H1 (cell line): ENCODE measurements at regions not wholly inside any gene's neighbourhood (a gene's known extent, or its start where the extent isn't known, plus 50 kb on each side); places are given as distances from the start of the nearest gene placed in this dataset.

Source experiments
- CTCF ChIA-PET: fragments of 300-600 bp; sonication (Branson Sonifier 250); formaldehyde crosslinking; loops from one replicate; lab custom pipeline; 2021; ENCODE audit not compliant: partially characterized antibody; lab: Charles Lee
- POLR2A ChIA-PET: fragments of 300-600 bp; sonication (Branson Sonifier 250); formaldehyde crosslinking; loops from one replicate; lab custom pipeline; 2021; ENCODE audit warnings: inconsistent platforms; ENCODE audit not compliant: partially characterized antibody; lab: Charles Lee
- DNase-seq, 2 experiments: peaks; one replicate each; pipeline versions ENCODE4 v3.0.0 to v3.0.0-alpha.2; 2010 to 2022; ENCODE audit warnings: low spot score in 2 of 2, low read depth in 1 of 2, mixed read lengths in 1 of 2
- FAIRE-seq: peaks from 2 replicates; lab custom pipeline; 2011; peaks lifted over from hg19 to GRCh38; lab: Jason Lieb, UNC
- H2AFZ ChIP-seq: 2 replicates; pipeline ENCODE4 v1.8.1; 2012; ENCODE audit warnings: low read length, inconsistent platforms
- H2AK5ac ChIP-seq: 2 replicates; pipeline ENCODE4 v1.6.1; 2013; ENCODE audit warnings: low read depth, low read length
- H2BK120ac ChIP-seq: replicated peaks from 2 replicates; pipeline ENCODE3; 2013; ENCODE audit warnings: low read depth, low read length, inconsistent platforms
- H2BK12ac ChIP-seq: 2 replicates; pipeline ENCODE4 v1.6.1; 2013; ENCODE audit warnings: low read depth, low read length
- H2BK15ac ChIP-seq: 2 replicates; pipeline ENCODE4 v1.6.1; 2013; ENCODE audit warnings: low read length
- H2BK20ac ChIP-seq: 2 replicates; pipeline ENCODE4 v1.6.1; 2013; ENCODE audit warnings: low read length
- H2BK5ac ChIP-seq: 2 replicates; pipeline ENCODE4 v1.6.1; 2013; ENCODE audit warnings: low read depth, low read length
- H3K14ac ChIP-seq: 2 replicates; pipeline ENCODE4 v1.6.1; 2013; ENCODE audit warnings: inconsistent platforms; ENCODE audit not compliant: insufficient read length
- H3K18ac ChIP-seq: 2 replicates; pipeline ENCODE4 v1.6.1; 2013; ENCODE audit warnings: low read length; ENCODE audit errors: extremely low read depth
- H3K23ac ChIP-seq: 2 replicates; pipeline ENCODE4 v1.6.1; 2013; ENCODE audit warnings: inconsistent platforms; ENCODE audit not compliant: insufficient read length
- H3K23me2 ChIP-seq: 2 replicates; pipeline ENCODE4 v1.6.1; 2013; ENCODE audit warnings: low read depth, low read length
- H3K27ac ChIP-seq: 2 replicates; pipeline ENCODE4 v1.6.1; 2011; ENCODE audit warnings: low read depth, low read length, inconsistent platforms
- H3K27me3 ChIP-seq, 4 experiments: replicated peaks in 1 of 4; 1 replicate in 1 of 4; 2 replicates in 3 of 4; pipeline versions ENCODE4 v1.6.1 to v1.8.1; 2011 to 2013; ENCODE audit warnings: low read length in 3 of 4, mild to moderate bottlenecking in 3 of 4, inconsistent platforms in 2 of 4, mixed read lengths in 2 of 4, moderate library complexity in 1 of 4; ENCODE audit not compliant: control insufficient read depth in 3 of 4, insufficient read depth in 3 of 4; ENCODE audit errors: extremely low read depth in 1 of 4
- H3K36me3 ChIP-seq, 4 experiments: 2 replicates each; pipeline versions ENCODE4 v1.6.1 to v1.8.1; 2011 to 2013; ENCODE audit warnings: mild to moderate bottlenecking in 4 of 4, low read length in 3 of 4, moderate library complexity in 2 of 4, control low read depth in 1 of 4, inconsistent platforms in 1 of 4; ENCODE audit not compliant: insufficient read depth in 4 of 4, control insufficient read depth in 2 of 4
- H3K4ac ChIP-seq: replicated peaks from 2 replicates; pipeline ENCODE3; 2013; ENCODE audit warnings: low read length, low read depth, mixed read lengths, inconsistent platforms; ENCODE audit not compliant: insufficient read length
- H3K4me1 ChIP-seq, 4 experiments: replicated peaks in 1 of 4; 1 replicate in 1 of 4; 2 replicates in 3 of 4; pipeline versions ENCODE4 v1.6.1 to v1.8.1; 2011 to 2013; ENCODE audit warnings: low read length in 3 of 4, inconsistent platforms in 2 of 4, mixed read lengths in 1 of 4; ENCODE audit not compliant: insufficient read depth in 4 of 4, control insufficient read depth in 3 of 4
- H3K4me2 ChIP-seq, 2 experiments: 2 replicates each; pipeline versions ENCODE4 v1.6.1 to v1.8.1; 2011 to 2013; ENCODE audit warnings: low read depth in 2 of 2, low read length in 2 of 2, control low read depth in 1 of 2, inconsistent platforms in 1 of 2, mild to moderate bottlenecking in 1 of 2; ENCODE audit not compliant: insufficient read depth in 1 of 2
- H3K4me3 ChIP-seq, 4 experiments: fragments of 200-600, 300-600 bp in 1 of 4; sonication (generic), shearing (Covaris generic), sonication (Bioruptor Twin) in 1 of 4; 2 replicates each; pipeline versions ENCODE4 v1.5.1 to v1.8.1; 2011 to 2016; ENCODE audit warnings: low read length in 4 of 4, low read depth in 3 of 4, control low read depth in 2 of 4, inconsistent platforms in 2 of 4, mild to moderate bottlenecking in 2 of 4, mixed read lengths in 1 of 4, moderate library complexity in 1 of 4; ENCODE audit not compliant: insufficient read depth in 2 of 4; ENCODE audit errors: extremely low read depth in 1 of 4
- H3K56ac ChIP-seq: replicated peaks from 2 replicates; pipeline ENCODE3; 2013; ENCODE audit warnings: low read depth, mild to moderate bottlenecking, mixed read lengths, low read length, inconsistent platforms; ENCODE audit not compliant: insufficient read length
- H3K79me1 ChIP-seq: 2 replicates; pipeline ENCODE4 v1.6.1; 2013; ENCODE audit warnings: low read depth, low read length, control low read depth
- H3K79me2 ChIP-seq, 2 experiments: 2 replicates each; pipeline versions ENCODE4 v1.6.1 to v1.8.1; 2012 to 2013; ENCODE audit warnings: low read length in 2 of 2, mild to moderate bottlenecking in 2 of 2, inconsistent platforms in 1 of 2; ENCODE audit not compliant: insufficient read depth in 2 of 2, control insufficient read depth in 1 of 2
- H3K9ac ChIP-seq, 4 experiments: replicated peaks in 1 of 4; 1 replicate in 1 of 4; 2 replicates in 3 of 4; pipeline versions ENCODE4 v1.6.1 to v1.8.1; 2011 to 2013; ENCODE audit warnings: low read depth in 3 of 4, low read length in 3 of 4, control low read depth in 2 of 4, mild to moderate bottlenecking in 2 of 4, moderate library complexity in 2 of 4, inconsistent platforms in 1 of 4; ENCODE audit errors: extremely low read depth in 1 of 4
- H3K9me3 ChIP-seq, 2 experiments: 2 replicates each; pipeline versions ENCODE4 v1.6.1 to v1.8.1; 2012 to 2013; ENCODE audit warnings: mild to moderate bottlenecking in 2 of 2, moderate library complexity in 2 of 2, control low read depth in 1 of 2, inconsistent platforms in 1 of 2, low read depth in 1 of 2, low read length in 1 of 2, mixed read lengths in 1 of 2; ENCODE audit not compliant: insufficient read depth in 2 of 2
- H4K20me1 ChIP-seq, 2 experiments: replicated peaks in 1 of 2; 2 replicates each; pipeline versions ENCODE3 to v1.8.1; 2011 to 2013; ENCODE audit warnings: inconsistent platforms in 2 of 2, low read length in 2 of 2, mild to moderate bottlenecking in 1 of 2; ENCODE audit not compliant: insufficient read depth in 2 of 2, control insufficient read depth in 1 of 2
- H4K5ac ChIP-seq: 2 replicates; pipeline ENCODE4 v1.6.1; 2013; ENCODE audit warnings: low read length, low read depth, mixed read lengths, inconsistent platforms; ENCODE audit not compliant: insufficient read length
- H4K8ac ChIP-seq: 2 replicates; pipeline ENCODE4 v1.8.0; 2013; ENCODE audit warnings: mild to moderate bottlenecking, moderate library complexity, low read length, inconsistent platforms; ENCODE audit not compliant: insufficient read depth; ENCODE audit errors: extremely low read depth
- H4K91ac ChIP-seq: replicated peaks from 2 replicates; pipeline ENCODE3; 2013; ENCODE audit warnings: low read length, mixed read lengths, inconsistent platforms; ENCODE audit not compliant: insufficient read length
- E2F6 ChIP-seq: IDR thresholded peaks from 2 replicates; pipeline ENCODE4 v1.6.1; 2012; ENCODE audit warnings: inconsistent platforms
- EP300 ChIP-seq, 2 experiments: IDR thresholded peaks; 1 replicate in 1 of 2; 2 replicates in 1 of 2; pipeline ENCODE4 v1.6.1; 2011 to 2012; ENCODE audit warnings: low read depth in 2 of 2, low read length in 2 of 2, mild to moderate bottlenecking in 2 of 2, borderline replicate concordance in 1 of 2, inconsistent platforms in 1 of 2, moderate library complexity in 1 of 2
- GABPA ChIP-seq: IDR thresholded peaks from 2 replicates; pipeline ENCODE4 v1.6.1; 2011; ENCODE audit warnings: mild to moderate bottlenecking, low read length, moderate library complexity, borderline replicate concordance; ENCODE audit not compliant: insufficient read depth
- HDAC6 ChIP-seq: IDR thresholded peaks from one replicate; pipeline ENCODE4 v1.7.1; 2012; ENCODE audit warnings: low read depth, mild to moderate bottlenecking, inconsistent platforms, low read length, moderate library complexity
- JUND ChIP-seq: IDR thresholded peaks from 2 replicates; pipeline ENCODE4 v1.6.1; 2011; ENCODE audit warnings: mild to moderate bottlenecking, improper control_type of control experiment, low read length
- MAX ChIP-seq: IDR thresholded peaks from 2 replicates; pipeline ENCODE4 v1.6.1; 2012; ENCODE audit warnings: inconsistent platforms
- POLR2A ChIP-seq, 2 experiments: IDR thresholded peaks; 1 replicate in 1 of 2; 2 replicates in 1 of 2; pipeline ENCODE4 v1.6.1; 2011; ENCODE audit warnings: low read depth in 2 of 2, low read length in 2 of 2, mild to moderate bottlenecking in 2 of 2; ENCODE audit errors: control extremely low read depth in 1 of 2
- POU5F1 ChIP-seq: IDR thresholded peaks from 2 replicates; pipeline ENCODE4 v1.6.1; 2011; ENCODE audit warnings: low read depth, mild to moderate bottlenecking, low read length, moderate library complexity
- SAP30 ChIP-seq: fragments of 300-600 bp; sonication (generic); IDR thresholded peaks from 2 replicates; pipeline ENCODE4 v1.7.1; 2012; ENCODE audit warnings: low read length, moderate library complexity, mild to moderate bottlenecking, inconsistent platforms; ENCODE audit not compliant: insufficient read depth, insufficient replicate concordance
- SIRT6 ChIP-seq: IDR thresholded peaks from one replicate; pipeline ENCODE4 v1.7.1; 2012; ENCODE audit warnings: low read length, inconsistent platforms
- SP1 ChIP-seq: IDR thresholded peaks from 2 replicates; pipeline ENCODE4 v1.6.1; 2011; ENCODE audit warnings: low read depth, low read length
- TCF12 ChIP-seq: IDR thresholded peaks from 2 replicates; pipeline ENCODE4 v1.6.1; 2011; ENCODE audit warnings: low read depth, mild to moderate bottlenecking, low read length
- TEAD4 ChIP-seq: IDR thresholded peaks from 2 replicates; pipeline ENCODE4 v1.6.1; 2012; ENCODE audit warnings: low read depth, low read length, inconsistent platforms, mixed read lengths
- ZNF274 ChIP-seq: IDR thresholded peaks from 2 replicates; pipeline ENCODE4 v1.7.0; 2012; ENCODE audit warnings: low read length, borderline replicate concordance; ENCODE audit errors: extremely low read depth
- WGBS, 2 experiments: shearing (Covaris generic) in 1 of 2; methylation state at CpG; one replicate each; pipeline versions ENCODE4 v1.1.6 to v1.1.7; 2013 to 2015; ENCODE audit warnings: low lambda C conversion rate in 2 of 2, mixed read lengths in 2 of 2, inconsistent platforms in 1 of 2, low coverage in 1 of 2, missing lambda C conversion rate in 1 of 2; ENCODE audit not compliant: insufficient replicate concordance in 2 of 2, insufficient coverage in 1 of 2, insufficient read length in 1 of 2; ENCODE audit errors: extremely low coverage in 1 of 2, missing lambda C conversion rate in 1 of 2; 5-methylcytosine and 5-hydroxymethylcytosine counted together

- no peaks in the 10 kb centered on the region for H3K79me1 ChIP-seq
- H2BK12ac ChIP-seq: no peak overlapping the region
- H4K8ac ChIP-seq: no peak overlapping the region
- H3K9me3 ChIP-seq: 0 out of 4 replicates have a peak, but pooled peaks cover 0 to 6% of the 10 kb centered on the region in 2 experiments
- H3K4me2 ChIP-seq: no peak overlapping the region
- no peak overlapping the region for H3K27ac ChIP-seq
- no peak overlapping the region for H3K4me3 ChIP-seq
- no peak for DNase-seq
- H3K9ac ChIP-seq: no peak overlapping the region
- H4K5ac ChIP-seq: no peak overlapping the region
- H3K23ac ChIP-seq: no peak overlapping the region
- WGBS, 2 experiments: 82% methylated on average over 1 of the region's 1 CpG; no CpG with 5 or more reads in 1 of the 2 experiments
- H3K23me2 ChIP-seq: no peaks in the 10 kb centered on the region
- H2AFZ ChIP-seq: no peak overlapping the region
- H3K4ac ChIP-seq: no peak overlapping the region
- H3K14ac ChIP-seq: no peak overlapping the region
- no peak overlapping the region for H2BK120ac ChIP-seq
- peaks cover 0 to 1% (median 0%) of the 10 kb centered on the region in 4 experiments; a peak in 1 of 7 replicates for H3K27me3 ChIP-seq
- ChIA-PET CTCF (interaction anchor here (0.7 kb wide), 1 partner anchor 363 kb away, joined by 3 read pairs; no protein-coding TSS in a partner anchor), POLR2A (no interaction called here)
- no peak overlapping the region; the same call in 1 of the 2 replicates for H2BK20ac ChIP-seq
- no peak overlapping the region for H3K18ac ChIP-seq
- H4K91ac ChIP-seq: no peak overlapping the region
- no peak overlapping the region for H2BK15ac ChIP-seq
- TF ChIP-seq POLR2A (IDR thresholded peaks at IDR 0.05; ENCODE audit: control extremely low read depth in 1 of 2, low read depth in 2 of 2, low read length in 2 of 2) (no peak), JUND (no peak), SIRT6 (no peak), ZNF274 (no peak), TEAD4 (no peak), TCF12 (no peak), HDAC6 (no peak), POU5F1 (no peak), GABPA (no peak), EP300 (IDR thresholded peaks at IDR 0.05; ENCODE audit: borderline replicate concordance in 1 of 2, low read depth in 2 of 2, low read length in 2 of 2) (no peak), SP1 (no peak), E2F6 (no peak), MAX (no peak), SAP30 (no peak)
- H3K56ac ChIP-seq: no peak overlapping the region
- no peak for FAIRE-seq
- H2AK5ac ChIP-seq: no peak overlapping the region
- H3K4me1 ChIP-seq: no peaks in the 10 kb centered on the region
- H3K79me2 ChIP-seq: no peaks in the 10 kb centered on the region
- H4K20me1 ChIP-seq: no peaks in the 10 kb centered on the region
- no peak overlapping the region for H2BK5ac ChIP-seq
- H3K36me3 ChIP-seq: no peaks in the 10 kb centered on the region
Observed at GRCh38 chr10:2117641-2118040, 380.3 kb upstream of the ADARB2 start.
